OCI-LY3 (cell line): ENCODE measurements at regions not wholly inside any gene's neighbourhood (a gene's known extent, or its start where the extent isn't known, plus 50 kb on each side); places are given as distances from the start of the nearest gene placed in this dataset.

Source experiments
- H2AFZ ChIP-seq: fragments of 200-600, 300-600 bp; shearing (Covaris generic); 2 replicates; pipeline ENCODE4 v1.6.0; 2014; ENCODE audit warnings: antibody characterized with exemption, low read depth, low read length
- H3K27ac ChIP-seq: fragments of 200-600, 300-600 bp; sonication (generic); 2 replicates; pipeline ENCODE4 v1.5.1; 2014; ENCODE audit warnings: mild to moderate bottlenecking, low read length, moderate library complexity, mixed read lengths
- H3K27me3 ChIP-seq: fragments of 200-600, 300-600 bp; sonication (generic); 2 replicates; pipeline ENCODE4 v1.6.1; 2014; ENCODE audit warnings: low read depth, low read length, mixed read lengths
- H3K36me3 ChIP-seq: fragments of 200-600, 300-600 bp; sonication (generic); replicated peaks from 2 replicates; pipeline ENCODE3; 2014; ENCODE audit warnings: low read depth, low read length, mixed read lengths
- H3K4me1 ChIP-seq: fragments of 300-600, 200-600 bp; sonication (generic); 2 replicates; pipeline ENCODE4 v1.6.1; 2014; ENCODE audit warnings: low read length, mixed read lengths
- H3K4me2 ChIP-seq: fragments of 200-600, 300-600 bp; sonication (generic); 2 replicates; pipeline ENCODE4 v1.6.1; 2014; ENCODE audit warnings: low read length, mixed read lengths
- H3K4me3 ChIP-seq: fragments of 300-600, 200-600 bp; sonication (generic); 2 replicates; pipeline ENCODE4 v1.5.1; 2014; ENCODE audit warnings: antibody characterized with exemption, mild to moderate bottlenecking, low read length, moderate library complexity
- H3K79me2 ChIP-seq: fragments of 300-600, 200-600 bp; shearing (Covaris generic); 2 replicates; pipeline ENCODE4 v1.6.1; 2014; ENCODE audit warnings: mild to moderate bottlenecking, low read length, mixed read lengths
- H3K9ac ChIP-seq: fragments of 300-600, 200-600 bp; shearing (Covaris generic); 2 replicates; pipeline ENCODE4 v1.6.0; 2014; ENCODE audit warnings: mild to moderate bottlenecking, low read length, moderate library complexity
- H3K9me3 ChIP-seq: fragments of 200-600, 300-600 bp; shearing (Covaris generic); 2 replicates; pipeline ENCODE4 v1.6.1; 2014; ENCODE audit warnings: low read length, mixed read lengths; ENCODE audit not compliant: insufficient read depth
- H4K20me1 ChIP-seq: fragments of 200-600, 300-600 bp; sonication (generic); 2 replicates; pipeline ENCODE4 v1.6.1; 2016; ENCODE audit warnings: low read length, mixed read lengths; ENCODE audit not compliant: insufficient read depth
- EZH2phosphoT487 ChIP-seq: fragments of 200-600 bp; shearing (Covaris generic); IDR thresholded peaks from 2 replicates; pipeline ENCODE4 v1.6.1; 2018; ENCODE audit warnings: antibody characterized with exemption, mixed run types, low read depth
- TF ChIP-seq, protein P1 (sequence below): fragments of 200-600, 300-600 bp; sonication (generic); IDR thresholded peaks from 2 replicates; pipeline ENCODE4 v1.5.1; 2014; ENCODE audit warnings: antibody characterized with exemption, low read length, low read depth

- Histone ChIP-seq H3K79me2 (no peaks in the 10 kb centered on the region), H3K9ac (no peak overlapping the region), H3K4me2 (peak overlapping the region; percentile 32), H3K36me3 (no peaks in the 10 kb centered on the region), H3K4me1 (peaks cover 23% of the 10 kb centered on the region), H4K20me1 (no peaks in the 10 kb centered on the region), H2AFZ (no peak overlapping the region), H3K4me3 (no peak overlapping the region), H3K27ac (no peak overlapping the region), H3K9me3 (no peaks in the 10 kb centered on the region), H3K27me3 (no peaks in the 10 kb centered on the region)
- TF ChIP-seq, protein P1, sequence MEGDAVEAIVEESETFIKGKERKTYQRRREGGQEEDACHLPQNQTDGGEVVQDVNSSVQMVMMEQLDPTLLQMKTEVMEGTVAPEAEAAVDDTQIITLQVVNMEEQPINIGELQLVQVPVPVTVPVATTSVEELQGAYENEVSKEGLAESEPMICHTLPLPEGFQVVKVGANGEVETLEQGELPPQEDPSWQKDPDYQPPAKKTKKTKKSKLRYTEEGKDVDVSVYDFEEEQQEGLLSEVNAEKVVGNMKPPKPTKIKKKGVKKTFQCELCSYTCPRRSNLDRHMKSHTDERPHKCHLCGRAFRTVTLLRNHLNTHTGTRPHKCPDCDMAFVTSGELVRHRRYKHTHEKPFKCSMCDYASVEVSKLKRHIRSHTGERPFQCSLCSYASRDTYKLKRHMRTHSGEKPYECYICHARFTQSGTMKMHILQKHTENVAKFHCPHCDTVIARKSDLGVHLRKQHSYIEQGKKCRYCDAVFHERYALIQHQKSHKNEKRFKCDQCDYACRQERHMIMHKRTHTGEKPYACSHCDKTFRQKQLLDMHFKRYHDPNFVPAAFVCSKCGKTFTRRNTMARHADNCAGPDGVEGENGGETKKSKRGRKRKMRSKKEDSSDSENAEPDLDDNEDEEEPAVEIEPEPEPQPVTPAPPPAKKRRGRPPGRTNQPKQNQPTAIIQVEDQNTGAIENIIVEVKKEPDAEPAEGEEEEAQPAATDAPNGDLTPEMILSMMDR, result no peak
- TF ChIP-seq EZH2phosphoT487, result no peak
Observed at GRCh38 chr3:177646749-177647148, 449.5 kb upstream of the TBL1XR1 start.

GRCh38 chr3:177647341-177647740 is 450.1 kb upstream of the TBL1XR1 start:
- H3K4me1 ChIP-seq, result peaks cover 23% of the 10 kb centered on the region
- H3K9ac ChIP-seq, result no peak overlapping the region
- no peak overlapping the region for H3K27ac ChIP-seq

GRCh38 chr3:177647876-177648275 is 450.6 kb upstream of the TBL1XR1 start:
- Histone ChIP-seq H3K4me2 (no peak overlapping the region), H3K27ac (no peak overlapping the region), H3K79me2 (no peaks in the 10 kb centered on the region), H3K4me3 (no peak overlapping the region), H2AFZ (no peak overlapping the region), H3K4me1 (peaks cover 23% of the 10 kb centered on the region), H3K9ac (no peak overlapping the region), H3K9me3 (no peaks in the 10 kb centered on the region), H3K36me3 (no peaks in the 10 kb centered on the region), H4K20me1 (no peaks in the 10 kb centered on the region), H3K27me3 (no peaks in the 10 kb centered on the region)
- no peak for TF ChIP-seq EZH2phosphoT487

More at GRCh38 chr3:177647341-177647740, 450.1 kb upstream of the TBL1XR1 start:
- H2AFZ ChIP-seq, result no peak overlapping the region
- H4K20me1 ChIP-seq, result no peaks in the 10 kb centered on the region
- TF ChIP-seq, protein P1, result no peak
- no peak for TF ChIP-seq EZH2phosphoT487
- peak overlapping the region; percentile 32 for H3K4me2 ChIP-seq
- H3K36me3 ChIP-seq, result no peaks in the 10 kb centered on the region
- no peak overlapping the region for H3K4me3 ChIP-seq
- H3K79me2 ChIP-seq, result no peaks in the 10 kb centered on the region
- no peaks in the 10 kb centered on the region for H3K9me3 ChIP-seq
- no peaks in the 10 kb centered on the region for H3K27me3 ChIP-seq

DNA sequence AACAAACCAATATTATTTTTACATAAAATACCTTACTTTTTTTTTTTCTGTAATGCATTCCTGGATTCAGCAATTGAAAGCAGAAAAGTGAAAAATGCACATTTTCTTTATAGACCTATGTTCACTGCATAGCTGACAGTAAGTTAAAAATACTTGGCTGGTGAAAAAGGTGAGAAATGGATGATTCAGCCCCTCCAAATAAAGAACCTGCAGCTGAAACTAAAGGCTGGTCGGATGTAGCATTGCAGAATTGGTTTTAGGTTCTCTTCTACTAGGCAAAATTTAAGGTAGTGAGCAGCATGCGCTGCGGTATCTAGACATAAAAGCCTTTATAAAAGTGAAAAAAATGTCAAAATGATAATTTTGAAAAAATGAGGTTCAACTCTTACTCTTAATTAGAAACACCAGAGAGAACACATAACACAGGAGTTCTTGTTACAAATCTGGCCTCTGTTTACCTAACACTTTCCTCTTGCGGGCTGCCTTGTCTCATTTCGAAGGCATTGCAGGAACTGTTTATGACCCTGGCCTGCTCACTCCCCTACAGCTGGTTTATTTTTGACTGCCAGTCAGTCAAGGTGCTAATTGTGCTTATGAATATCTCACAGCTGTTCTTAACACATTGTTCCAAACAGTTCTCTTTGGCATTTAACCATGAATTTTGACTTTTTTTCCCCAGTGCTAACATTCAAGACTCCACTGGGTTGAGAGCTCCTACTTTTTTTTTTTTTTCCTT is 455.4 kb upstream of the TBL1XR1 start:
- Histone ChIP-seq H3K4me2 (no peak overlapping the region), H3K27me3 (no peaks in the 10 kb centered on the region), H3K79me2 (no peaks in the 10 kb centered on the region), H4K20me1 (no peaks in the 10 kb centered on the region), H3K36me3 (no peaks in the 10 kb centered on the region), H3K27ac (no peak overlapping the region), H2AFZ (no peak overlapping the region), H3K4me1 (peaks cover 2% of the 10 kb centered on the region), H3K9me3 (no peaks in the 10 kb centered on the region), H3K4me3 (no peak overlapping the region), H3K9ac (no peak overlapping the region)
- TF ChIP-seq, protein P1, result no peak
- TF ChIP-seq EZH2phosphoT487, result no peak
